ENCODE measurements at regions not wholly inside any gene's neighbourhood (a gene's known extent, or its start where the extent isn't known, plus 50 kb on each side); places are given as distances from the start of the nearest gene placed in this dataset.
"Not testable (repeated sequence)": the region's sequence is repeated elsewhere in the genome, so short reads cannot be mapped to it uniquely, and the experiment has no call there.

GRCh38 chr2:237196866-237197618, 111.4 kb downstream of the COPS8 start:
- DNase-seq = no peak

GRCh38 chr2:237198164-237198855, 112.6 kb downstream of the COPS8 start:
- DNase-seq = no peak

GRCh38 chr2:237199082-237199481, 113.4 kb downstream of the COPS8 start:
- no peak for DNase-seq

- DNase-seq = no peak
Observed at GRCh38 chr2:237199577-237199976, 113.9 kb downstream of the COPS8 start.

GRCh38 chr2:237200462-237200861, 114.8 kb downstream of the COPS8 start:
- no peak for DNase-seq

GRCh38 chr2:237201461-237202287, 116.0 kb downstream of the COPS8 start:
- DNase-seq = no peak

- no peak for DNase-seq
Observed at GRCh38 chr2:237202288-237203030, 116.8 kb downstream of the COPS8 start.

- no peak for DNase-seq
Observed at GRCh38 chr2:237205043-237205541, 119.4 kb downstream of the COPS8 start.

GRCh38 chr2:237205561-237205971, 119.9 kb downstream of the COPS8 start:
- no peak for DNase-seq

- DNase-seq = no peak
Observed at GRCh38 chr2:237207646-237208045, 122.0 kb downstream of the COPS8 start.

GRCh38 chr2:237208373-237209260, 122.9 kb downstream of the COPS8 start:
- DNase-seq = no peak

GRCh38 chr2:237209885-237210284, 124.2 kb downstream of the COPS8 start:
- no peak for DNase-seq

GRCh38 chr2:237210297-237210696, 124.6 kb downstream of the COPS8 start:
- DNase-seq = no peak

GRCh38 chr2:237210763-237211162, 125.1 kb downstream of the COPS8 start:
- no peak for DNase-seq

GRCh38 chr2:237212356-237213279, 126.9 kb downstream of the COPS8 start:
- DNase-seq = not testable (repeated sequence)

GRCh38 chr2:237213315-237214022, 127.8 kb downstream of the COPS8 start:
- no peak for DNase-seq

- no peak for DNase-seq
Observed at GRCh38 chr2:237214030-237214675, 128.5 kb downstream of the COPS8 start.

GRCh38 chr2:237214963-237215362, 129.3 kb downstream of the COPS8 start:
- DNase-seq = no peak

GRCh38 chr2:237217995-237218616, 132.4 kb downstream of the COPS8 start:
- no peak for DNase-seq
